ENCODE measurements at regions not wholly inside any gene's neighbourhood (a gene's known extent, or its start where the extent isn't known, plus 50 kb on each side); places are given as distances from the start of the nearest gene placed in this dataset.

DNA sequence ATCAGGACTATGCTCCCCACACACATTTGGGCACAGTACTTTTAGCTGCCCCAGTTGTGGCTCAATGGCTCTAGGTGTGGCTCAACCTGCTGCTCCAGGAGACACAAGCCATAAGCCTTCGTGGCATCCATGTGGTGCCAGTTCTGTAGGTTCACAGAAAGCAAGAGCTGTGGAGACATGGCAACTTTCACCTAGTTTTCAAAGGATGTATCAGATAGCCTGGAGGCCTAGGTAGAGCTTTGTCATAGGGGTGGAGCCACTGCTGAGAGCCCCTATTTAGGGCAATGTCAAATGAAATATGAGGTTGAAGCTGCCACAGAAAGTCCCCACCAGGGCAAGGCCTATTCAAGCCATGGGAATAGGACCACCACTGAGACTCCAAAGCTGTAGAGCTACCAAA lies 210.5 kb downstream of the LMO4 start:
- WGBS, 2 donors, result 55 to 75% methylated on average over 1 of the region's 1 CpG
- Histone ChIP-seq H3K4me1 (ENCODE audit: control insufficient read depth in 2 of 2, insufficient read depth in 2 of 2, low read length in 1 of 2) (no peaks in the 10 kb centered on the region), H3K27ac (ENCODE audit: low read depth in 2 of 2, low read length in 1 of 2) (no peak overlapping the region), H3K27me3 (ENCODE audit: control insufficient read depth in 1 of 2, insufficient read depth in 2 of 2, low read length in 2 of 2) (peaks cover 0 to 3% of the 10 kb centered on the region in 2 donors), H3K4me3 (ENCODE audit: low read depth in 1 of 2, low read length in 2 of 2) (no peak overlapping the region), H3K9me3 (ENCODE audit: control insufficient read depth in 2 of 2, insufficient read depth in 1 of 2, low read depth in 1 of 2, low read length in 1 of 2) (peaks cover 0 to 3% of the 10 kb centered on the region in 2 donors), H3K36me3 (ENCODE audit: control insufficient read depth in 2 of 2, insufficient read depth in 2 of 2, low read length in 1 of 2) (no peaks in the 10 kb centered on the region)

DNA sequence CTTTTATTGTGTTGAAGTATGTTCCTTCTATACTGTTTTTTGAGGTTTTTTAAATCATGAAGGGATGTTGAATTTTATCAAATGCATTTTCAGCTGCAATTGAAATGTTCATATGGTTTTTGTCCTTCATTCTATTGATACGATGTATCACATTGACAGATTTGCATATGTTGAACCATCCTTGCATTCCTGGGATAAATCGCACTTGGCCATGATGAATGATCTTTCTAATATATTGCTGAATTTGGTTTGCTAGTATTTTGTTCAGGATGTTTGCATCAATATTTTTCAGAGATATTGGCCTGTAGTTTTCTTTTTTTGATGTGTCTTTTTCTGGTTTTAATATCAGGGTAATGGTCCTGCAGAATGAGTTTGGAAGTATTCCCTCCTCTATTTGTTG lies 214.0 kb downstream of the LMO4 start:
- Histone ChIP-seq H3K27me3 (ENCODE audit: control insufficient read depth in 1 of 2, insufficient read depth in 2 of 2, low read length in 2 of 2) (peaks cover 0 to 3% of the 10 kb centered on the region in 2 donors), H3K4me3 (ENCODE audit: low read depth in 1 of 2, low read length in 2 of 2) (no peak overlapping the region), H3K9me3 (ENCODE audit: control insufficient read depth in 2 of 2, insufficient read depth in 1 of 2, low read depth in 1 of 2, low read length in 1 of 2) (peaks cover 0 to 8% of the 10 kb centered on the region in 2 donors), H3K36me3 (ENCODE audit: control insufficient read depth in 2 of 2, insufficient read depth in 2 of 2, low read length in 1 of 2) (no peaks in the 10 kb centered on the region), H3K4me1 (ENCODE audit: control insufficient read depth in 2 of 2, insufficient read depth in 2 of 2, low read length in 1 of 2) (no peaks in the 10 kb centered on the region), H3K27ac (ENCODE audit: low read depth in 2 of 2, low read length in 1 of 2) (no peak overlapping the region)
- WGBS, 2 donors, result 95 to 97% methylated on average over 2 of the region's 2 CpGs

DNA sequence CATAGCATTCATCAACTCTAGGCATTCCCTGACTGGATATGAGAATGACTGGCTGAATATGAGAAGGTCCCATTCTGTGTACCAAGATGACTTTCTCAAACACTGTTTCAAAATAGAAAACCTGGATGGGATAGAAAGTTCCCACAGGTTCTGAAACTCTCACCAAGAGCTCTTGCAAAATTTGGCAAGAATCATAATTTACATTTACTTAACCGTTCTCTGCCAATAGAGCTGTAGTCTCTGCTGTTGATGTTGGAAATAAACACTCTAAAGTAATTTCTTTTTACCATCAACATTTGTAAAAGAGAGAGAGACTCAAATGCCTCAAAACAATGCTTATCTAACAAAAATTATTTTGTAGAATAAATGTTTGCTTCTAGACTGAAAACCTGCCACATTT lies 221.1 kb downstream of the LMO4 start:
- Histone ChIP-seq H3K9me3 (ENCODE audit: control insufficient read depth in 2 of 2, insufficient read depth in 1 of 2, low read depth in 1 of 2, low read length in 1 of 2) (peaks cover 0 to 5% of the 10 kb centered on the region in 2 donors), H3K27ac (ENCODE audit: low read depth in 2 of 2, low read length in 1 of 2) (no peak overlapping the region), H3K36me3 (ENCODE audit: control insufficient read depth in 2 of 2, insufficient read depth in 2 of 2, low read length in 1 of 2) (no peaks in the 10 kb centered on the region), H3K4me3 (ENCODE audit: low read depth in 1 of 2, low read length in 2 of 2) (no peak overlapping the region), H3K4me1 (ENCODE audit: control insufficient read depth in 2 of 2, insufficient read depth in 2 of 2, low read length in 1 of 2) (no peaks in the 10 kb centered on the region), H3K27me3 (ENCODE audit: control insufficient read depth in 1 of 2, insufficient read depth in 2 of 2, low read length in 2 of 2) (no peaks in the 10 kb centered on the region)
- 31 to 38% methylated on average over 1 of the region's 1 CpG for WGBS, 2 donors

DNA sequence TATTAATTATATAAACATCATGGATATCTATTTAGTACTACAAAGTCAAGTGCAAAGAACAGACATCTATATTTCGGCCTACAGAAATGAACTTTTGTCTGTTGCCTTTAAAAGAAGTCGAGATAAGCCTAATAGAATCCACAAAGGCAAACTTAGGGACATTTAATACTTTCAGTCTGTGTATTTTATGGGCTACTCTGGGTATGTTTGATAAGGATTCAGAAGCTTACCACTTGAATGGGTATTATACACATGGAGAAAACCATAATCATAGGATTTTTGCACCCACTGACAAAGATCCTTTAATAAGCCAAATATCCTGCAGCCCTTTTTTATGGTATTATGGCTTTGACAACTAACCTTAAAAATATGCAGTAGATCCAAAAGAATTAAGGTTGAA lies 224.8 kb downstream of the LMO4 start:
- no peaks in the 10 kb centered on the region for H3K9me3 ChIP-seq (ENCODE audit: control insufficient read depth in 2 of 2, insufficient read depth in 1 of 2, low read depth in 1 of 2, low read length in 1 of 2)
- no peaks in the 10 kb centered on the region for H3K4me1 ChIP-seq (ENCODE audit: control insufficient read depth in 2 of 2, insufficient read depth in 2 of 2, low read length in 1 of 2)
- no peaks in the 10 kb centered on the region for H3K36me3 ChIP-seq (ENCODE audit: control insufficient read depth in 2 of 2, insufficient read depth in 2 of 2, low read length in 1 of 2)
- H3K27me3 ChIP-seq (ENCODE audit: control insufficient read depth in 1 of 2, insufficient read depth in 2 of 2, low read length in 2 of 2), result no peaks in the 10 kb centered on the region
- H3K27ac ChIP-seq (ENCODE audit: low read depth in 2 of 2, low read length in 1 of 2), result no peak overlapping the region
- no peak overlapping the region for H3K4me3 ChIP-seq (ENCODE audit: low read depth in 1 of 2, low read length in 2 of 2)
- 72 to 74% methylated on average over 2 of the region's 2 CpGs for WGBS, 2 donors

DNA sequence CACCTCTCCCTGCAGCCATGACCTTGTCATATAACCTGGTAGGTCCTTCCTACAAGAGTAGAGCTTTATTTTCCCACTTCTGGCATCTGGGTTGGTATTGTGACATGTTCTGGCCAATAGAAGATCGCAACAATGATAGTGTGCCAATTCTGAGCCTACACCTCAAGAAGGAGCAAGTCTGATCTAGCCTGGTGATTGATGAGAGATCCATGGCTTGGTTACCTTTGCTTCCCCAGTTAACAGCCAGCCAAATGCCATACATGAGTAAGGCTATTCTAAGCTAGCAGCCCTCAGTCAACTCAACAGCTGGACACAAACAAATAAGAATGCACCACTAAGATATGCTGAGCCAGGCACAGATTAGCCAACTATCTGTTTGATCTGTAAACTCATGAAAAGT lies 226.7 kb downstream of the LMO4 start:
- H3K4me3 ChIP-seq (ENCODE audit: low read depth in 1 of 2, low read length in 2 of 2), result no peak overlapping the region
- H3K4me1 ChIP-seq (ENCODE audit: control insufficient read depth in 2 of 2, insufficient read depth in 2 of 2, low read length in 1 of 2), result no peaks in the 10 kb centered on the region
- no peak overlapping the region for H3K27ac ChIP-seq (ENCODE audit: low read depth in 2 of 2, low read length in 1 of 2)
- WGBS, 2 donors, result 55 to 71% methylated on average over 1 of the region's 1 CpG
- H3K27me3 ChIP-seq (ENCODE audit: control insufficient read depth in 1 of 2, insufficient read depth in 2 of 2, low read length in 2 of 2), result no peaks in the 10 kb centered on the region
- no peaks in the 10 kb centered on the region for H3K9me3 ChIP-seq (ENCODE audit: control insufficient read depth in 2 of 2, insufficient read depth in 1 of 2, low read depth in 1 of 2, low read length in 1 of 2)
- H3K36me3 ChIP-seq (ENCODE audit: control insufficient read depth in 2 of 2, insufficient read depth in 2 of 2, low read length in 1 of 2), result no peaks in the 10 kb centered on the region

DNA sequence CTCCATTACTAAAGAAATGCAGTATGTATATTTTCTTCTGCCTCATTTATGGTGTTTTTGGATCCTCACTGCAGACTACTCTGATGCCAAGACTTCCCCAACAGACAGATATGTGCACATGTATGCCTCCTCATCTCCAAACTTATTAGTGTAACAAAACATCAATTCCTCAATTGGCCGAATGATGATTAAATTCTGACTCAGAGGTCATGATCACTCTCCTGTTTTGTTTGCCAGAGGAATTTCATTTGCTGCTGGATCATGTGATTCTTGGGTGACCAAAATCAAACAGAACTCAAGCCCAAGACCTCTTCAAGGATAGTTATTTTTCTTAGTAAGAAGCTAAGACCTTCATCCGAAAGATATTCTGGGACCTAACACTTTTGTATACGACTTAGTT lies 227.6 kb downstream of the LMO4 start:
- no peak overlapping the region for H3K27ac ChIP-seq (ENCODE audit: low read depth in 2 of 2, low read length in 1 of 2)
- H3K36me3 ChIP-seq (ENCODE audit: control insufficient read depth in 2 of 2, insufficient read depth in 2 of 2, low read length in 1 of 2), result no peaks in the 10 kb centered on the region
- H3K27me3 ChIP-seq (ENCODE audit: control insufficient read depth in 1 of 2, insufficient read depth in 2 of 2, low read length in 2 of 2), result no peaks in the 10 kb centered on the region
- H3K9me3 ChIP-seq (ENCODE audit: control insufficient read depth in 2 of 2, insufficient read depth in 1 of 2, low read depth in 1 of 2, low read length in 1 of 2), result no peaks in the 10 kb centered on the region
- 87 to 90% methylated on average over 3 of the region's 3 CpGs for WGBS, 2 donors
- H3K4me1 ChIP-seq (ENCODE audit: control insufficient read depth in 2 of 2, insufficient read depth in 2 of 2, low read length in 1 of 2), result no peaks in the 10 kb centered on the region
- H3K4me3 ChIP-seq (ENCODE audit: low read depth in 1 of 2, low read length in 2 of 2), result no peak overlapping the region

DNA sequence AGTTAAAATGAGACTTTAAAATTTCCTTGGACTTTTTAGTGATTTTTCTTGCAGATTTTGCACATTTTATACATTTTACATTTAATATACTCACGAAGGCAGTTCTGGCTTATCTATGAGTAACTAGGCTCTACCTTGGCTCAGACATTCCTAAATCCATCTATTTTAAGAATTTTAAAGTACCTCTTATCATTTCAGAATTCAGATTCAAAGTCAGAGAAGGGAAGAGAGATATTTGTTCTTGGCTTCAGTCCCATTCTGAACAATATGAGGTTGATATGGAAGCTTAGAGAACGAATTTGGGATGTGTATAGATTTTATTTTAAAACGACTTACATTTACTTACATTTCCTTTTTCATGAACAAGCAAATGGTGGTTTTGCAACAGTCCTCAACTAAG lies 230.2 kb downstream of the LMO4 start:
- H3K9me3 ChIP-seq (ENCODE audit: control insufficient read depth in 2 of 2, insufficient read depth in 1 of 2, low read depth in 1 of 2, low read length in 1 of 2), result no peaks in the 10 kb centered on the region
- no peaks in the 10 kb centered on the region for H3K4me1 ChIP-seq (ENCODE audit: control insufficient read depth in 2 of 2, insufficient read depth in 2 of 2, low read length in 1 of 2)
- WGBS, 2 donors, result 77 to 84% methylated on average over 3 of the region's 3 CpGs
- no peaks in the 10 kb centered on the region for H3K36me3 ChIP-seq (ENCODE audit: control insufficient read depth in 2 of 2, insufficient read depth in 2 of 2, low read length in 1 of 2)
- no peaks in the 10 kb centered on the region for H3K27me3 ChIP-seq (ENCODE audit: control insufficient read depth in 1 of 2, insufficient read depth in 2 of 2, low read length in 2 of 2)
- no peak overlapping the region for H3K27ac ChIP-seq (ENCODE audit: low read depth in 2 of 2, low read length in 1 of 2)
- H3K4me3 ChIP-seq (ENCODE audit: low read depth in 1 of 2, low read length in 2 of 2), result no peak overlapping the region

DNA sequence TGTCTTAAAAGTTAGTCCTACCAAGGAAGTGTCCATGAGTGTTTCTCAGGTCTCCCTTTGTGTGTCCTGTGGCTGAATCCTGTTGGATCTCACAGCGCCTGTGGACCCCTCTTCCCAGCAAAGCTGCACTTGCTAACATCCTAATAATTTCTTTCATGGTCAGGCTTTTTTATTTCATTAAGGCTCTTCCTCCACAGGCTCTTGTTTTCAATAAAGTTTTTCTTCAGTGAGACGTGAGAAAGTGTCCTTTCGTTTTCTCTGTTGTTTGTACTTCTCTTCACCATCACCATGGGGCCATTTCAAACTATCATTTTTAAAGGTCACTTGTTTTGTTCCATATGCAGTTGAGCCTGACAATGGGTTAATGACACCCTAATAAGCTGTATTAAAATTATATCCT lies 231.5 kb downstream of the LMO4 start:
- H3K4me3 ChIP-seq (ENCODE audit: low read depth in 1 of 2, low read length in 2 of 2), result no peak overlapping the region
- 89 to 92% methylated on average over 3 of the region's 3 CpGs for WGBS, 2 donors
- no peak overlapping the region for H3K27ac ChIP-seq (ENCODE audit: low read depth in 2 of 2, low read length in 1 of 2)
- no peaks in the 10 kb centered on the region for H3K36me3 ChIP-seq (ENCODE audit: control insufficient read depth in 2 of 2, insufficient read depth in 2 of 2, low read length in 1 of 2)
- no peaks in the 10 kb centered on the region for H3K27me3 ChIP-seq (ENCODE audit: control insufficient read depth in 1 of 2, insufficient read depth in 2 of 2, low read length in 2 of 2)
- no peaks in the 10 kb centered on the region for H3K9me3 ChIP-seq (ENCODE audit: control insufficient read depth in 2 of 2, insufficient read depth in 1 of 2, low read depth in 1 of 2, low read length in 1 of 2)
- H3K4me1 ChIP-seq (ENCODE audit: control insufficient read depth in 2 of 2, insufficient read depth in 2 of 2, low read length in 1 of 2), result no peaks in the 10 kb centered on the region

DNA sequence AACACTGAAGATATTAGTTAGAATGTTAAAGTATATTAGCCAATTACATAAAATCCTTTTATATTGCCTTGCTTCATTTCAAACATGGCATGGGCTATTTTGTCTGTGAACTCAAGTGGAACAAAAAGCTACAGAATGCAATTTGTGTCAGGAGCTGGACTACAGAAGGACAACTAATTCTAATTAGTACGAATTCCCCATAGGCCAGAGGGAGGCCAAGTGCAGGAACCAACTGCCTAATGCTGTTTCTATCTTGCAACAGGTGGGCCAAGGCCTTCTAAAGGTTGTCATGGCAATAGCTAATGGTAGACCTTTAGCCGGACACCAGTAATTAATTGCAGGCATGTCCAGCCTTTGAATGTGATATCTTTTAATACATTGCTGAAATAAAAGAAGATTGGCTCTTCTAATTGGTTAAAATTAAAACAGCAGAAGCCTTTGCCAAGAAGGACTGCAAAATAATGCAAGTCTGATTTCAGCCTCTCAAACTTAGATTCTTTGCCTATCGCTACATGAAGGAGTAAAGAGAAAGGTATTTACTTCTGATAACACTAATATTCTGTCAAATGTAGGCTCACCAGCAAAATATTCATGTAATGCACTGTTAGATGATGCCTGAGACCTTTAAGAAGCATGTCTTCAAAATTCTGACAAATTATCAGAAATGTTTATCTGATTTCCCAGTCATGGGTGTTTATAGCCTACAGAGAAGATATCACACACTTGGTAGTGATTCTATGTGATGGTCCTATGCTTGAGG lies 232.1 kb downstream of the LMO4 start:
- Histone ChIP-seq H3K36me3 (ENCODE audit: control insufficient read depth in 2 of 2, insufficient read depth in 2 of 2, low read length in 1 of 2) (no peaks in the 10 kb centered on the region), H3K4me3 (ENCODE audit: low read depth in 1 of 2, low read length in 2 of 2) (no peak overlapping the region), H3K27me3 (ENCODE audit: control insufficient read depth in 1 of 2, insufficient read depth in 2 of 2, low read length in 2 of 2) (no peaks in the 10 kb centered on the region), H3K27ac (ENCODE audit: low read depth in 2 of 2, low read length in 1 of 2) (no peak overlapping the region), H3K9me3 (ENCODE audit: control insufficient read depth in 2 of 2, insufficient read depth in 1 of 2, low read depth in 1 of 2, low read length in 1 of 2) (no peaks in the 10 kb centered on the region), H3K4me1 (ENCODE audit: control insufficient read depth in 2 of 2, insufficient read depth in 2 of 2, low read length in 1 of 2) (no peaks in the 10 kb centered on the region)
- 79 to 88% methylated on average over 3 of the region's 3 CpGs for WGBS, 2 donors

DNA sequence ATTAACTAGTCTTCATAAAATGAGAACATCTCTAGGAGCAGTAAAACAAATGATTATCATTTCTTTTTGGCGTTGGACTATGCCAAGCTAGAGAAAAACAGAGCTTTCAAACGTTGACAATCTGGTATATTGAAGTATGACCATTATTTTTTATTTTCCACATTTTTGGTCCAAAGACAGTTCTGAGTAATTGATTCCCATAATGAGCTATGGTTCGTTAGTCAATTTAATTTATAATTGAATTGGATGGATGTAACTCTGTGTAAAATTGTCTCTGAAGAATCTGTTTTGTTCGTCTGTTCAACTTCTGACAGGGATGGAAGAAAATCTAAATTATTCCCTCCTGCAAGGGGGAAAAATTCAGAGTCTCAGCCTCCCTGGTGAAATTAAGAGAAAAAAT lies 234.5 kb downstream of the LMO4 start:
- H3K27ac ChIP-seq (ENCODE audit: low read depth in 2 of 2, low read length in 1 of 2), result no peak overlapping the region
- H3K9me3 ChIP-seq (ENCODE audit: control insufficient read depth in 2 of 2, insufficient read depth in 1 of 2, low read depth in 1 of 2, low read length in 1 of 2), result no peaks in the 10 kb centered on the region
- H3K27me3 ChIP-seq (ENCODE audit: control insufficient read depth in 1 of 2, insufficient read depth in 2 of 2, low read length in 2 of 2), result no peaks in the 10 kb centered on the region
- H3K36me3 ChIP-seq (ENCODE audit: control insufficient read depth in 2 of 2, insufficient read depth in 2 of 2, low read length in 1 of 2), result no peaks in the 10 kb centered on the region
- 73 to 82% methylated on average over 4 of the region's 4 CpGs for WGBS, 2 donors
- H3K4me1 ChIP-seq (ENCODE audit: control insufficient read depth in 2 of 2, insufficient read depth in 2 of 2, low read length in 1 of 2), result no peaks in the 10 kb centered on the region
- no peak overlapping the region for H3K4me3 ChIP-seq (ENCODE audit: low read depth in 1 of 2, low read length in 2 of 2)

Measured in esophagus (tissue), 2 donors.